SK-N-SH (cell line): ENCODE measurements at regions not wholly inside any gene's neighbourhood (a gene's known extent, or its start where the extent isn't known, plus 50 kb on each side); places are given as distances from the start of the nearest gene placed in this dataset.

Source experiments
- CTCF ChIA-PET: fragments of 300-600, 350-600 bp; formaldehyde crosslinking; extraction: SDS; loops from one replicate; lab custom pipeline; 2021; lab: Yijun Ruan, JAX
- POLR2A ChIA-PET: fragments of 350-600 bp; sonication (Branson Sonifier 250); formaldehyde crosslinking; extraction: SDS; loops from one replicate; lab custom pipeline; 2020; ENCODE audit warnings: antibody characterized with exemption, inconsistent platforms; lab: Yijun Ruan, JAX
- DNase-seq: peaks from one replicate; pipeline ENCODE4 v3.0.0; 2012
- H2AFZ ChIP-seq: fragments of 200-600 bp; sonication (generic); 2 replicates; pipeline ENCODE4 v1.8.1; 2016; ENCODE audit warnings: antibody characterized with exemption, mild to moderate bottlenecking, low read depth
- H3F3A ChIP-seq: fragments of 200-600 bp; sonication (generic); replicated peaks from 2 replicates; pipeline ENCODE3; 2016; ENCODE audit warnings: antibody characterized with exemption, mild to moderate bottlenecking; ENCODE audit not compliant: insufficient read depth
- H3K27ac ChIP-seq, 2 experiments: fragments of 200-500 bp in 1 of 2; fragments of 200-600 bp in 1 of 2; sonication (Bioruptor generic) in 1 of 2; sonication (generic), shearing (Covaris generic) in 1 of 2; 2 replicates each; pipeline versions ENCODE4 v1.5.1 to v1.6.1; 2014 to 2016; ENCODE audit warnings: low read depth in 2 of 2, inconsistent platforms in 1 of 2, low read length in 1 of 2, mild to moderate bottlenecking in 1 of 2, mixed read lengths in 1 of 2
- H3K27me3 ChIP-seq: fragments of 200-600 bp; sonication (generic), shearing (Covaris generic); 2 replicates; pipeline ENCODE4 v1.6.1; 2016; ENCODE audit warnings: mixed run types; ENCODE audit not compliant: insufficient read depth
- H3K36me3 ChIP-seq, 2 experiments: fragments of 200-500 bp in 1 of 2; fragments of 200-600 bp in 1 of 2; sonication (Bioruptor generic) in 1 of 2; sonication (generic) in 1 of 2; replicated peaks in 1 of 2; 2 replicates each; pipeline versions ENCODE3 to v1.5.1; 2014 to 2016; ENCODE audit warnings: low read length in 1 of 2, mild to moderate bottlenecking in 1 of 2; ENCODE audit not compliant: insufficient read depth in 2 of 2, control insufficient read depth in 1 of 2
- H3K4me1 ChIP-seq, 2 experiments: fragments of 200-500 bp in 1 of 2; fragments of 200-600 bp in 1 of 2; sonication (Bioruptor generic) in 1 of 2; sonication (generic), shearing (Covaris generic) in 1 of 2; 2 replicates each; pipeline versions ENCODE4 v1.5.1 to v1.6.1; 2014 to 2016; ENCODE audit warnings: low read depth in 1 of 2, low read length in 1 of 2, mixed run types in 1 of 2; ENCODE audit not compliant: insufficient read depth in 2 of 2, control insufficient read depth in 1 of 2
- H3K4me2 ChIP-seq: fragments of 200-600 bp; sonication (generic), shearing (Covaris generic); 2 replicates; pipeline ENCODE4 v1.6.1; 2017; ENCODE audit warnings: mixed run types
- H3K4me3 ChIP-seq, 2 experiments: fragments of 200-500 bp in 1 of 2; fragments of 200-600 bp in 1 of 2; sonication (Bioruptor generic) in 1 of 2; sonication (generic), shearing (Covaris generic) in 1 of 2; 2 replicates each; pipeline versions ENCODE4 v1.5.1 to v1.8.1; 2014 to 2016; ENCODE audit warnings: low read depth in 2 of 2, inconsistent platforms in 1 of 2, low read length in 1 of 2, mild to moderate bottlenecking in 1 of 2, mixed read lengths in 1 of 2, moderate library complexity in 1 of 2
- H3K79me2 ChIP-seq: fragments of 200-600 bp; sonication (generic); 2 replicates; pipeline ENCODE4 v1.8.1; 2017; ENCODE audit warnings: mild to moderate bottlenecking; ENCODE audit not compliant: insufficient read depth
- H3K9ac ChIP-seq: fragments of 200-600 bp; sonication (generic); 2 replicates; pipeline ENCODE4 v1.6.1; 2017; ENCODE audit warnings: mixed run types
- H3K9me2 ChIP-seq: fragments of 200-600 bp; sonication (generic); 2 replicates; pipeline ENCODE4 v1.6.1; 2017; ENCODE audit warnings: mixed run types
- H3K9me3 ChIP-seq: fragments of 200-600 bp; sonication (generic); 2 replicates; pipeline ENCODE4 v1.6.1; 2017; ENCODE audit warnings: mixed run types, mild to moderate bottlenecking, moderate library complexity
- H4K20me1 ChIP-seq: fragments of 200-600 bp; sonication (generic); 2 replicates; pipeline ENCODE4 v1.6.1; 2017; ENCODE audit warnings: mild to moderate bottlenecking, mixed run types; ENCODE audit not compliant: insufficient read depth
- FOXJ3 ChIP-seq: sonication (generic); formaldehyde crosslinking; IDR thresholded peaks from 2 replicates; pipeline ENCODE4 v1.5.1; 2020; ENCODE audit warnings: mild to moderate bottlenecking, missing genetic modification reagents
- GATA2 ChIP-seq: sonication (generic); formaldehyde crosslinking; IDR thresholded peaks from 2 replicates; pipeline ENCODE4 v1.5.0; 2020; ENCODE audit warnings: mild to moderate bottlenecking, missing genetic modification reagents
- JUND ChIP-seq: IDR thresholded peaks from 2 replicates; pipeline ENCODE4 v1.4.0; 2012
- MXI1 ChIP-seq: IDR thresholded peaks from 2 replicates; pipeline ENCODE4 v1.6.1; 2012; ENCODE audit warnings: mild to moderate bottlenecking, low read depth, low read length, improper control_type of control experiment
- POLR2AphosphoS5 ChIP-seq: IDR thresholded peaks from 2 replicates; pipeline ENCODE4 v1.6.1; 2012; ENCODE audit warnings: low read depth, low read length
- RAD21 ChIP-seq: IDR thresholded peaks from 2 replicates; pipeline ENCODE4 v1.6.1; 2012; ENCODE audit warnings: mild to moderate bottlenecking, low read length
- RCOR1 ChIP-seq: fragments of 150-350 bp; IDR thresholded peaks from 2 replicates; pipeline ENCODE4 v1.6.1; 2017; ENCODE audit warnings: antibody characterized with exemption, low read length
- TAF1 ChIP-seq: IDR thresholded peaks from 2 replicates; pipeline ENCODE4 v1.6.1; 2012; ENCODE audit warnings: low read depth, mild to moderate bottlenecking, low read length, moderate library complexity, borderline replicate concordance
- TCF12 ChIP-seq: IDR thresholded peaks from 2 replicates; pipeline ENCODE4 v1.4.0; 2012
- TEAD4 ChIP-seq: IDR thresholded peaks from 2 replicates; pipeline ENCODE4 v1.4.0; 2012; ENCODE audit warnings: mild to moderate bottlenecking, borderline replicate concordance; ENCODE audit not compliant: insufficient read depth
- WGBS: methylation state at CpG from one replicate; pipeline ENCODE4 v1.1.6; 2017; ENCODE audit warnings: low lambda C conversion rate; 5-methylcytosine and 5-hydroxymethylcytosine counted together
- TF ChIP-seq, protein P1 (sequence below): fragments of 150-350 bp; IDR thresholded peaks from 2 replicates; pipeline ENCODE4 v1.6.1; 2016; ENCODE audit warnings: mild to moderate bottlenecking, low read depth, low read length
- TF ChIP-seq, protein P2 (sequence below): IDR thresholded peaks from 2 replicates; pipeline ENCODE4 v1.4.0; 2012; ENCODE audit warnings: low read depth, borderline replicate concordance
- TF ChIP-seq, protein P3 (sequence below): fragments of 200-600 bp; sonication (generic); IDR thresholded peaks from 2 replicates; pipeline ENCODE4 v1.6.1; 2017; ENCODE audit warnings: antibody characterized with exemption, mild to moderate bottlenecking, moderate library complexity
- TF ChIP-seq, protein P4 (sequence below): fragments of 150-350 bp; IDR thresholded peaks from 2 replicates; pipeline ENCODE4 v1.6.1; 2017; ENCODE audit warnings: antibody characterized with exemption, low read length, low read depth, borderline replicate concordance

DNA sequence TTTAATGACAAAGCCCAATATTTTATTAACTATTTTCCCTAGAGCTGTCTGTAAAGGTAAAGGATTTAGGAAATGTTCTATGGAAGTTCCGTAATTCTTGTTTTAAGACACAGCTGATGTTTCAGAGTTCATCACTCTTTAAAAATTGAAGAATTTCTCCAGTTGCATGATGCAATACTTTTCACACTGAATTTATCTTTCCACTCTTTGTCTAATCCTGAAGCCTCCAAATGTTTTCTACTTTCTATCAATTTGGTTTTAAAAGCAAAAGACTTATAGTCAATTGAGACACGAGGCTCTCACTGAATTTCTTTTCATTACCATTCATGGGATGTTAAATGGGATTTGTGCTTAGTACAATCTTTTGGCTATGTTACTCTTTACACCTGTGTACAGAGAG lies 223.2 kb downstream of the TDRD15 start:
- ChIA-PET CTCF (interaction anchor here (1.2 kb wide), 1 partner anchor 29 kb away, joined by 3 read pairs; no protein-coding TSS in a partner anchor), POLR2A (no interaction called here)
- TF ChIP-seq GATA2 (CRISPR knock-in tag) (no peak), FOXJ3 (CRISPR knock-in tag) (no peak), RCOR1 (no peak), JUND (no peak), TCF12 (no peak), POLR2AphosphoS5 (no peak), TEAD4 (no peak), TAF1 (no peak), MXI1 (no peak), RAD21 (no peak)
- TF ChIP-seq, protein P1, sequence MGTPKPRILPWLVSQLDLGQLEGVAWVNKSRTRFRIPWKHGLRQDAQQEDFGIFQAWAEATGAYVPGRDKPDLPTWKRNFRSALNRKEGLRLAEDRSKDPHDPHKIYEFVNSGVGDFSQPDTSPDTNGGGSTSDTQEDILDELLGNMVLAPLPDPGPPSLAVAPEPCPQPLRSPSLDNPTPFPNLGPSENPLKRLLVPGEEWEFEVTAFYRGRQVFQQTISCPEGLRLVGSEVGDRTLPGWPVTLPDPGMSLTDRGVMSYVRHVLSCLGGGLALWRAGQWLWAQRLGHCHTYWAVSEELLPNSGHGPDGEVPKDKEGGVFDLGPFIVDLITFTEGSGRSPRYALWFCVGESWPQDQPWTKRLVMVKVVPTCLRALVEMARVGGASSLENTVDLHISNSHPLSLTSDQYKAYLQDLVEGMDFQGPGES, result no peak
- TF ChIP-seq, protein P2, sequence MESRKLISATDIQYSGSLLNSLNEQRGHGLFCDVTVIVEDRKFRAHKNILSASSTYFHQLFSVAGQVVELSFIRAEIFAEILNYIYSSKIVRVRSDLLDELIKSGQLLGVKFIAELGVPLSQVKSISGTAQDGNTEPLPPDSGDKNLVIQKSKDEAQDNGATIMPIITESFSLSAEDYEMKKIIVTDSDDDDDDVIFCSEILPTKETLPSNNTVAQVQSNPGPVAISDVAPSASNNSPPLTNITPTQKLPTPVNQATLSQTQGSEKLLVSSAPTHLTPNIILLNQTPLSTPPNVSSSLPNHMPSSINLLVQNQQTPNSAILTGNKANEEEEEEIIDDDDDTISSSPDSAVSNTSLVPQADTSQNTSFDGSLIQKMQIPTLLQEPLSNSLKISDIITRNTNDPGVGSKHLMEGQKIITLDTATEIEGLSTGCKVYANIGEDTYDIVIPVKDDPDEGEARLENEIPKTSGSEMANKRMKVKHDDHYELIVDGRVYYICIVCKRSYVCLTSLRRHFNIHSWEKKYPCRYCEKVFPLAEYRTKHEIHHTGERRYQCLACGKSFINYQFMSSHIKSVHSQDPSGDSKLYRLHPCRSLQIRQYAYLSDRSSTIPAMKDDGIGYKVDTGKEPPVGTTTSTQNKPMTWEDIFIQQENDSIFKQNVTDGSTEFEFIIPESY, result no peak
- TF ChIP-seq, protein P3, sequence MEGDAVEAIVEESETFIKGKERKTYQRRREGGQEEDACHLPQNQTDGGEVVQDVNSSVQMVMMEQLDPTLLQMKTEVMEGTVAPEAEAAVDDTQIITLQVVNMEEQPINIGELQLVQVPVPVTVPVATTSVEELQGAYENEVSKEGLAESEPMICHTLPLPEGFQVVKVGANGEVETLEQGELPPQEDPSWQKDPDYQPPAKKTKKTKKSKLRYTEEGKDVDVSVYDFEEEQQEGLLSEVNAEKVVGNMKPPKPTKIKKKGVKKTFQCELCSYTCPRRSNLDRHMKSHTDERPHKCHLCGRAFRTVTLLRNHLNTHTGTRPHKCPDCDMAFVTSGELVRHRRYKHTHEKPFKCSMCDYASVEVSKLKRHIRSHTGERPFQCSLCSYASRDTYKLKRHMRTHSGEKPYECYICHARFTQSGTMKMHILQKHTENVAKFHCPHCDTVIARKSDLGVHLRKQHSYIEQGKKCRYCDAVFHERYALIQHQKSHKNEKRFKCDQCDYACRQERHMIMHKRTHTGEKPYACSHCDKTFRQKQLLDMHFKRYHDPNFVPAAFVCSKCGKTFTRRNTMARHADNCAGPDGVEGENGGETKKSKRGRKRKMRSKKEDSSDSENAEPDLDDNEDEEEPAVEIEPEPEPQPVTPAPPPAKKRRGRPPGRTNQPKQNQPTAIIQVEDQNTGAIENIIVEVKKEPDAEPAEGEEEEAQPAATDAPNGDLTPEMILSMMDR, result no peak
- TF ChIP-seq, protein P4, sequence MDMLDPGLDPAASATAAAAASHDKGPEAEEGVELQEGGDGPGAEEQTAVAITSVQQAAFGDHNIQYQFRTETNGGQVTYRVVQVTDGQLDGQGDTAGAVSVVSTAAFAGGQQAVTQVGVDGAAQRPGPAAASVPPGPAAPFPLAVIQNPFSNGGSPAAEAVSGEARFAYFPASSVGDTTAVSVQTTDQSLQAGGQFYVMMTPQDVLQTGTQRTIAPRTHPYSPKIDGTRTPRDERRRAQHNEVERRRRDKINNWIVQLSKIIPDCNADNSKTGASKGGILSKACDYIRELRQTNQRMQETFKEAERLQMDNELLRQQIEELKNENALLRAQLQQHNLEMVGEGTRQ, result no peak
- Histone ChIP-seq H3K4me3 (no peak overlapping the region), H3K79me2 (no peaks in the 10 kb centered on the region), H3K4me1 (peaks cover 0 to 4% of the 10 kb centered on the region in 2 experiments; a peak in 1 of 4 replicates), H3K27ac (no peak overlapping the region), H3F3A (no peaks in the 10 kb centered on the region), H3K27me3 (no peaks in the 10 kb centered on the region), H3K36me3 (no peaks in the 10 kb centered on the region), H2AFZ (no peak overlapping the region), H4K20me1 (no peaks in the 10 kb centered on the region), H3K4me2 (no peak overlapping the region), H3K9me2 (no peaks in the 10 kb centered on the region), H3K9me3 (no peaks in the 10 kb centered on the region; the same call in 1 of the 2 replicates), H3K9ac (no peak overlapping the region)
- no peak for DNase-seq
- WGBS, result 28% methylated on average over 2 of the region's 2 CpGs
